Cardiac muscle cell (in vitro differentiated cells and primary cell): ENCODE measurements at regions not wholly inside any gene's neighbourhood (a gene's known extent, or its start where the extent isn't known, plus 50 kb on each side); places are given as distances from the start of the nearest gene placed in this dataset.

Experiments used
- DNase-seq, 2 donors: peaks; one replicate each; pipeline versions ENCODE4 v3.0.0 to v3.0.0-alpha.2; 2010 to 2017; ENCODE audit warnings: low read depth in 1 of 2, low spot score in 1 of 2
- H3K27ac ChIP-seq: fragments of 200-600 bp; sonication (generic); 2 replicates; pipeline ENCODE4 v1.5.1; 2016
- H3K27me3 ChIP-seq: fragments of 200-600 bp; sonication (generic); 2 replicates; pipeline ENCODE4 v1.6.0; 2016; ENCODE audit warnings: control low read depth
- H3K36me3 ChIP-seq: fragments of 200-600 bp; sonication (generic); 2 replicates; pipeline ENCODE4 v1.5.1; 2016; ENCODE audit warnings: control low read depth
- H3K4me1 ChIP-seq: fragments of 200-600 bp; sonication (generic); 2 replicates; pipeline ENCODE4 v1.8.1; 2017; ENCODE audit warnings: low read depth, mild to moderate bottlenecking, mixed run types
- H3K4me3 ChIP-seq: fragments of 200-600 bp; sonication (generic); 2 replicates; pipeline ENCODE4 v1.5.1; 2016; ENCODE audit warnings: mild to moderate bottlenecking
- H3K9me3 ChIP-seq: fragments of 200-600 bp; sonication (generic); 2 replicates; pipeline ENCODE4 v1.5.1; 2017; ENCODE audit warnings: low read depth, mild to moderate bottlenecking, control low read depth
- CTCF ChIP-seq: IDR thresholded peaks from 2 replicates; pipeline ENCODE4 v1.5.1; 2012; ENCODE audit warnings: low read depth, mild to moderate bottlenecking, low read length

DNA sequence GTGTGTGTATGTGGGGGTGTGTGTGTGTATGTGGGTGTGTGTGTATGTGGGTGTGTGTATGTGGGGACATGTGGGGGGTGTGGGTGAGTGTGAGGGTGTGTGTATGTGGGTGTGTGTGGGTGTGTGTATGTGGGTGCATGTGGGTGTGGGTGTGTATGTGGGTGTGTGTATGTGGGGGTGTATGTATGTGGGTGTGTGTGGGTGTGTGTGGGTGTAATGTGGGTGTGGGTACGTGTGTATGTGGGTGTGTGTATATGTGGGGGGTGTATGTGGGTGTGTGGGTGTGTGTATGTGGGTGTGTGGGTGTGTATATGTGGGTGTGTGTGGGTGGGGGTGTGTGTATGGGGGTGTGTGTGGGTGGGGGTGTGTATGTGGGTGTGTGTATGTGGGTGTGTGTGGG lies 106.7 kb downstream of the SPATA19 start:
- Histone ChIP-seq H3K27me3 (no peaks in the 10 kb centered on the region), H3K9me3 (no peaks in the 10 kb centered on the region), H3K4me1 (no peaks in the 10 kb centered on the region), H3K27ac (no peak overlapping the region), H3K36me3 (no peaks in the 10 kb centered on the region), H3K4me3 (no peak overlapping the region)
- no peak for DNase-seq
- no peak for TF ChIP-seq CTCF

- no peak for DNase-seq
- TF ChIP-seq CTCF = no peak
- Histone ChIP-seq H3K4me3 (no peak overlapping the region), H3K36me3 (no peaks in the 10 kb centered on the region), H3K27me3 (no peaks in the 10 kb centered on the region), H3K4me1 (no peaks in the 10 kb centered on the region), H3K27ac (no peak overlapping the region), H3K9me3 (no peaks in the 10 kb centered on the region)
These were observed 111.7 kb downstream of the SPATA19 start for GRCh38 chr11:133733631-133734030.

- no peak for TF ChIP-seq CTCF
- Histone ChIP-seq H3K36me3 (no peaks in the 10 kb centered on the region), H3K4me1 (no peaks in the 10 kb centered on the region), H3K4me3 (no peak overlapping the region), H3K27me3 (no peaks in the 10 kb centered on the region), H3K9me3 (no peaks in the 10 kb centered on the region), H3K27ac (no peak overlapping the region)
- DNase-seq = no peak
These were observed 113.1 kb downstream of the SPATA19 start for GRCh38 chr11:133732109-133732674.

- no peak for DNase-seq
- TF ChIP-seq CTCF = no peak
These were observed 117.5 kb downstream of the SPATA19 start for GRCh38 chr11:133727774-133728173.

DNA sequence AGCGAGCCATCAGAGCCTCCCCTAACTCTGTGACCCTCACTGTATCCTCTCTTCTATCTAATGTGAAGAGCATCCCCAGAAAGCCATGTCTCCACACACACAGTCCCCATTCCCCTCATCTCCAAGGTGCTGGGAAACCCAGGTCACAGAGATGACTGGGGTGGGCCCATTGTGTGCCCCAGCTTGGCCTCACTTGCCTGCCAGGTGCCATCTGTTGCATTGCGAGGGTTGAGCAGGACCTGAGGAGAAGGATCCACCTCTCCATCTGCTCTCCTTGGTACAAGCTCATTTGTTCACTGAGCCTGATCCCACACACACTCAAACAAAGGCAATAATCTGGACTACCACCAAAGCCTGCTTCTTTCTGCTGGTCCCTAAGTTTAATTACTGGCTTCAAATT lies 118.8 kb downstream of the SPATA19 start:
- Histone ChIP-seq H3K9me3 (no peaks in the 10 kb centered on the region), H3K36me3 (no peaks in the 10 kb centered on the region), H3K27ac (no peak overlapping the region), H3K4me3 (no peak overlapping the region), H3K27me3 (no peaks in the 10 kb centered on the region), H3K4me1 (no peaks in the 10 kb centered on the region)
- TF ChIP-seq CTCF = no peak
- no peak for DNase-seq

More at GRCh38 chr11:133727774-133728173, 117.5 kb downstream of the SPATA19 start:
- Histone ChIP-seq H3K9me3 (no peaks in the 10 kb centered on the region), H3K36me3 (no peaks in the 10 kb centered on the region), H3K4me1 (no peaks in the 10 kb centered on the region), H3K27me3 (no peaks in the 10 kb centered on the region), H3K27ac (no peak overlapping the region), H3K4me3 (no peak overlapping the region)

GRCh38 chr11:133724116-133724515 lies 121.2 kb downstream of the SPATA19 start:
- no peaks in the 10 kb centered on the region for H3K27me3 ChIP-seq
- no peaks in the 10 kb centered on the region for H3K4me1 ChIP-seq
- no peak overlapping the region for H3K27ac ChIP-seq
- DNase-seq = no peak
- H3K36me3 ChIP-seq = no peaks in the 10 kb centered on the region
- H3K4me3 ChIP-seq = no peak overlapping the region
- no peaks in the 10 kb centered on the region for H3K9me3 ChIP-seq
- no peak for TF ChIP-seq CTCF
